ENCODE measurements at regions not wholly inside any gene's neighbourhood (a gene's known extent, or its start where the extent isn't known, plus 50 kb on each side); places are given as distances from the start of the nearest gene placed in this dataset.

- Histone ChIP-seq H2BK20ac (ENCODE audit: low read length) (no peak overlapping the region), H2BK15ac (ENCODE audit: low read length) (no peak overlapping the region), H3K14ac (ENCODE audit: insufficient read length) (no peak overlapping the region), H3K4me3 (ENCODE audit: extremely low read depth in 1 of 4, insufficient read depth in 2 of 4, low read depth in 3 of 4, low read length in 4 of 4) (no peak overlapping the region), H4K8ac (ENCODE audit: extremely low read depth, insufficient read depth, low read length) (no peak overlapping the region), H3K4me2 (ENCODE audit: insufficient read depth in 1 of 2, low read depth in 2 of 2, low read length in 2 of 2) (no peak overlapping the region), H2BK5ac (ENCODE audit: low read depth, low read length) (no peak overlapping the region), H3K79me2 (ENCODE audit: control insufficient read depth in 1 of 2, insufficient read depth in 2 of 2, low read length in 2 of 2) (no peaks in the 10 kb centered on the region), H3K4me1 (replicated peaks in 1 of 4; ENCODE audit: control insufficient read depth in 3 of 4, insufficient read depth in 4 of 4, low read length in 3 of 4) (no peaks in the 10 kb centered on the region), H2BK12ac (ENCODE audit: low read depth, low read length) (no peak overlapping the region), H2BK120ac (replicated peaks; ENCODE audit: low read depth, low read length) (no peak overlapping the region), H4K5ac (ENCODE audit: insufficient read length, low read depth, low read length) (no peak overlapping the region), H3K23ac (ENCODE audit: insufficient read length) (no peak overlapping the region), H3K4ac (replicated peaks; ENCODE audit: insufficient read length, low read depth, low read length) (no peak overlapping the region), H3K27ac (ENCODE audit: low read depth, low read length) (no peak overlapping the region), H3K36me3 (ENCODE audit: control insufficient read depth in 2 of 4, insufficient read depth in 4 of 4, low read length in 3 of 4) (no peaks in the 10 kb centered on the region; a peak in 1 of 8 replicates), H3K18ac (ENCODE audit: extremely low read depth, low read length) (no peak overlapping the region), H3K27me3 (replicated peaks in 1 of 4; ENCODE audit: control insufficient read depth in 3 of 4, extremely low read depth in 1 of 4, insufficient read depth in 3 of 4, low read length in 3 of 4) (no peaks in the 10 kb centered on the region), H4K91ac (replicated peaks; ENCODE audit: insufficient read length, low read length) (no peak overlapping the region), H3K79me1 (ENCODE audit: low read depth, low read length) (no peaks in the 10 kb centered on the region), H4K20me1 (replicated peaks in 1 of 2; ENCODE audit: control insufficient read depth in 1 of 2, insufficient read depth in 2 of 2, low read length in 2 of 2) (no peaks in the 10 kb centered on the region), H3K23me2 (ENCODE audit: low read depth, low read length) (no peaks in the 10 kb centered on the region), H2AK5ac (ENCODE audit: low read depth, low read length) (no peak overlapping the region), H3K56ac (replicated peaks; ENCODE audit: insufficient read length, low read depth, low read length) (no peak overlapping the region), H2AFZ (ENCODE audit: low read length) (no peak overlapping the region), H3K9me3 (ENCODE audit: insufficient read depth in 2 of 2, low read depth in 1 of 2, low read length in 1 of 2) (no peaks in the 10 kb centered on the region), H3K9ac (replicated peaks in 1 of 4; ENCODE audit: extremely low read depth in 1 of 4, low read depth in 3 of 4, low read length in 3 of 4) (no peak overlapping the region)
- FAIRE-seq (no peak), DNase-seq (ENCODE audit: low read depth in 1 of 2, low spot score in 2 of 2) (no peak)
- WGBS, 2 experiments (ENCODE audit: extremely low coverage in 1 of 2, insufficient coverage in 1 of 2, insufficient read length in 1 of 2, insufficient replicate concordance in 2 of 2, low coverage in 1 of 2, low lambda C conversion rate in 2 of 2, missing lambda C conversion rate in 1 of 2) = 84% methylated on average over 5 of the region's 5 CpGs; no CpG with 5 or more reads in 1 of the 2 experiments
- ChIA-PET CTCF (ENCODE audit: partially characterized antibody) (no interaction called here), POLR2A (ENCODE audit: partially characterized antibody) (no interaction called here)
- TF ChIP-seq CHD7 (IDR thresholded peaks at IDR 0.05; ENCODE audit: insufficient replicate concordance, low read length) = no peak
These were observed 83.6 kb upstream of the CAMK2D start for GRCh38 chr4:113845138-113845537.

Measured in H1 (cell line).